GM23338 (cell line): ENCODE measurements at regions not wholly inside any gene's neighbourhood (a gene's known extent, or its start where the extent isn't known, plus 50 kb on each side); places are given as distances from the start of the nearest gene placed in this dataset.
A peak's percentile ranks its signal among the peaks of the same experiment; 100 is the strongest.

Source experiments
- ATAC-seq: fragments of 200-7000 bp; cut with Tn5 transposase; 3 replicates; pipeline ENCODE4 v1.9.1; 2020
- DNase-seq: peaks from one replicate; pipeline ENCODE4 v3.0.0-alpha.2; 2015; ENCODE audit warnings: low spot score
- H2AFZ ChIP-seq: fragments of 200-600 bp; sonication (generic); 2 replicates; pipeline ENCODE4 v1.8.0; 2016; ENCODE audit warnings: antibody characterized with exemption, mild to moderate bottlenecking, moderate library complexity
- H3F3A ChIP-seq: fragments of 200-600 bp; sonication (generic); replicated peaks from 2 replicates; pipeline ENCODE4 v1.8.0; 2017; ENCODE audit warnings: antibody characterized with exemption, mixed run types, low read depth
- H3K27ac ChIP-seq: fragments of 200-600 bp; sonication (generic); 2 replicates; pipeline ENCODE4 v1.6.1; 2016; ENCODE audit warnings: low read depth
- H3K27me3 ChIP-seq: fragments of 200-600 bp; sonication (generic); 2 replicates; pipeline ENCODE4 v1.8.0; 2016; ENCODE audit warnings: mild to moderate bottlenecking, mixed run types, moderate library complexity; ENCODE audit not compliant: insufficient read depth
- H3K36me3 ChIP-seq: fragments of 200-600 bp; sonication (generic); 2 replicates; pipeline ENCODE4 v1.8.0; 2016; ENCODE audit warnings: mild to moderate bottlenecking; ENCODE audit not compliant: insufficient read depth
- H3K4me1 ChIP-seq: fragments of 200-600 bp; sonication (generic); 2 replicates; pipeline ENCODE4 v1.8.0; 2016; ENCODE audit warnings: mild to moderate bottlenecking, moderate library complexity; ENCODE audit not compliant: insufficient read depth
- H3K4me2 ChIP-seq: fragments of 200-600 bp; sonication (generic); 2 replicates; pipeline ENCODE4 v1.7.1; 2017; ENCODE audit warnings: mixed run types
- H3K4me3 ChIP-seq: fragments of 200-600 bp; sonication (generic); 2 replicates; pipeline ENCODE4 v1.6.1; 2016; ENCODE audit warnings: mixed run types
- H3K79me2 ChIP-seq: fragments of 200-600 bp; sonication (generic); replicated peaks from 2 replicates; pipeline ENCODE4 v1.8.0; 2017; ENCODE audit warnings: mild to moderate bottlenecking; ENCODE audit not compliant: insufficient read depth
- H3K9me2 ChIP-seq: fragments of 200-600 bp; sonication (generic); 2 replicates; pipeline ENCODE4 v1.8.0; 2017; ENCODE audit not compliant: insufficient read depth
- H4K20me1 ChIP-seq: fragments of 200-600 bp; sonication (generic); replicated peaks from 2 replicates; pipeline ENCODE4 v1.8.0; 2017; ENCODE audit warnings: mild to moderate bottlenecking; ENCODE audit not compliant: insufficient read depth
- H3K27ac Mint-ChIP-seq: 2 replicates; pipeline ENCODE4 v1.8.0; 2020; ENCODE audit warnings: inconsistent platforms, mild to moderate bottlenecking, moderate library complexity, mixed read lengths
- H3K27me3 Mint-ChIP-seq: 3 replicates; pipeline ENCODE4 v1.8.0; 2022; ENCODE audit warnings: low read depth, mild to moderate bottlenecking, moderate library complexity, mixed read lengths, inconsistent platforms; ENCODE audit not compliant: insufficient read depth, poor library complexity
- H3K36me3 Mint-ChIP-seq: 3 replicates; pipeline ENCODE4 v1.8.0; 2021; ENCODE audit warnings: low read depth, mild to moderate bottlenecking, inconsistent platforms, moderate library complexity, mixed read lengths
- H3K4me1 Mint-ChIP-seq: 3 replicates; pipeline ENCODE4 v1.8.0; 2020; ENCODE audit warnings: mild to moderate bottlenecking, inconsistent platforms, mixed read lengths
- H3K4me3 Mint-ChIP-seq: 3 replicates; pipeline ENCODE4 v1.8.0; 2021; ENCODE audit warnings: moderate library complexity, mild to moderate bottlenecking, inconsistent platforms, mixed read lengths
- H3K9me3 Mint-ChIP-seq: 3 replicates; pipeline ENCODE4 v1.8.0; 2020; ENCODE audit warnings: moderate library complexity, mild to moderate bottlenecking, inconsistent platforms, mixed read lengths
- EZH2 ChIP-seq: fragments of 200-600 bp; sonication (generic); IDR thresholded peaks from one replicate; pipeline ENCODE4 v1.8.0; 2017; ENCODE audit warnings: antibody characterized with exemption, mild to moderate bottlenecking, low read depth; ENCODE audit not compliant: unreplicated experiment
- JUNB ChIP-seq: IDR thresholded peaks from one replicate; pipeline ENCODE4 v1.6.1; 2016; ENCODE audit warnings: antibody characterized with exemption; ENCODE audit not compliant: unreplicated experiment
- ZNF114 ChIP-seq: fragments of 250-450 bp; sonication (Bioruptor Pico); IDR thresholded peaks from 2 replicates; pipeline ENCODE4 v1.5.0; 2020; ENCODE audit warnings: mild to moderate bottlenecking, moderate library complexity
- ZNF331 ChIP-seq: fragments of 250-450 bp; sonication (Bioruptor Pico); IDR thresholded peaks from 2 replicates; pipeline ENCODE4 v1.5.0; 2020; ENCODE audit warnings: low read depth, mild to moderate bottlenecking, moderate library complexity
- TF ChIP-seq, protein P1 (sequence below): fragments of 250-450 bp; sonication (Bioruptor Pico); IDR thresholded peaks from 2 replicates; pipeline ENCODE4 v1.5.0; 2020; ENCODE audit warnings: mild to moderate bottlenecking, moderate library complexity
- TF ChIP-seq, protein P2 (sequence below): IDR thresholded peaks from one replicate; pipeline ENCODE4 v1.6.1; 2018; ENCODE audit warnings: antibody characterized with exemption; ENCODE audit not compliant: unreplicated experiment

DNA sequence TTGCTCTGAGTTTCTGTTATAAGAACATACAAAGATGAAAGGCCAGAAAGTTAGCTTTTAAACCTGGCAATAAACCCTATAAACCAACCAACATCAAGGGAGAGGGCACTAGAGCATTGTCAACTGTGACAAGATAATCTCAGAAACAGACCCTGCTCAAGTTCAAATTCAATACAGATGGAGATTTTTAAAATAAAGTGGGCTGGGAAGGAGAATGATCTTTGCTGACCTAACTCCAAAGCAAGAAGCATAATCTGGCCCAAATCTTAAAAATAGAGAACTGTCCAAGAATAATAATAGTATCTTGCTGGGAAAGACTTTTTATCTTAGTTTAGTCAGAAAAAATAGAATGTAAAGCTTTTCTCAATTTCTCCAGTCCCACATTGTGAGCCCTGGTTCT, 485.5 kb downstream of the DISC1 start (continued):
- TF ChIP-seq, protein P1, sequence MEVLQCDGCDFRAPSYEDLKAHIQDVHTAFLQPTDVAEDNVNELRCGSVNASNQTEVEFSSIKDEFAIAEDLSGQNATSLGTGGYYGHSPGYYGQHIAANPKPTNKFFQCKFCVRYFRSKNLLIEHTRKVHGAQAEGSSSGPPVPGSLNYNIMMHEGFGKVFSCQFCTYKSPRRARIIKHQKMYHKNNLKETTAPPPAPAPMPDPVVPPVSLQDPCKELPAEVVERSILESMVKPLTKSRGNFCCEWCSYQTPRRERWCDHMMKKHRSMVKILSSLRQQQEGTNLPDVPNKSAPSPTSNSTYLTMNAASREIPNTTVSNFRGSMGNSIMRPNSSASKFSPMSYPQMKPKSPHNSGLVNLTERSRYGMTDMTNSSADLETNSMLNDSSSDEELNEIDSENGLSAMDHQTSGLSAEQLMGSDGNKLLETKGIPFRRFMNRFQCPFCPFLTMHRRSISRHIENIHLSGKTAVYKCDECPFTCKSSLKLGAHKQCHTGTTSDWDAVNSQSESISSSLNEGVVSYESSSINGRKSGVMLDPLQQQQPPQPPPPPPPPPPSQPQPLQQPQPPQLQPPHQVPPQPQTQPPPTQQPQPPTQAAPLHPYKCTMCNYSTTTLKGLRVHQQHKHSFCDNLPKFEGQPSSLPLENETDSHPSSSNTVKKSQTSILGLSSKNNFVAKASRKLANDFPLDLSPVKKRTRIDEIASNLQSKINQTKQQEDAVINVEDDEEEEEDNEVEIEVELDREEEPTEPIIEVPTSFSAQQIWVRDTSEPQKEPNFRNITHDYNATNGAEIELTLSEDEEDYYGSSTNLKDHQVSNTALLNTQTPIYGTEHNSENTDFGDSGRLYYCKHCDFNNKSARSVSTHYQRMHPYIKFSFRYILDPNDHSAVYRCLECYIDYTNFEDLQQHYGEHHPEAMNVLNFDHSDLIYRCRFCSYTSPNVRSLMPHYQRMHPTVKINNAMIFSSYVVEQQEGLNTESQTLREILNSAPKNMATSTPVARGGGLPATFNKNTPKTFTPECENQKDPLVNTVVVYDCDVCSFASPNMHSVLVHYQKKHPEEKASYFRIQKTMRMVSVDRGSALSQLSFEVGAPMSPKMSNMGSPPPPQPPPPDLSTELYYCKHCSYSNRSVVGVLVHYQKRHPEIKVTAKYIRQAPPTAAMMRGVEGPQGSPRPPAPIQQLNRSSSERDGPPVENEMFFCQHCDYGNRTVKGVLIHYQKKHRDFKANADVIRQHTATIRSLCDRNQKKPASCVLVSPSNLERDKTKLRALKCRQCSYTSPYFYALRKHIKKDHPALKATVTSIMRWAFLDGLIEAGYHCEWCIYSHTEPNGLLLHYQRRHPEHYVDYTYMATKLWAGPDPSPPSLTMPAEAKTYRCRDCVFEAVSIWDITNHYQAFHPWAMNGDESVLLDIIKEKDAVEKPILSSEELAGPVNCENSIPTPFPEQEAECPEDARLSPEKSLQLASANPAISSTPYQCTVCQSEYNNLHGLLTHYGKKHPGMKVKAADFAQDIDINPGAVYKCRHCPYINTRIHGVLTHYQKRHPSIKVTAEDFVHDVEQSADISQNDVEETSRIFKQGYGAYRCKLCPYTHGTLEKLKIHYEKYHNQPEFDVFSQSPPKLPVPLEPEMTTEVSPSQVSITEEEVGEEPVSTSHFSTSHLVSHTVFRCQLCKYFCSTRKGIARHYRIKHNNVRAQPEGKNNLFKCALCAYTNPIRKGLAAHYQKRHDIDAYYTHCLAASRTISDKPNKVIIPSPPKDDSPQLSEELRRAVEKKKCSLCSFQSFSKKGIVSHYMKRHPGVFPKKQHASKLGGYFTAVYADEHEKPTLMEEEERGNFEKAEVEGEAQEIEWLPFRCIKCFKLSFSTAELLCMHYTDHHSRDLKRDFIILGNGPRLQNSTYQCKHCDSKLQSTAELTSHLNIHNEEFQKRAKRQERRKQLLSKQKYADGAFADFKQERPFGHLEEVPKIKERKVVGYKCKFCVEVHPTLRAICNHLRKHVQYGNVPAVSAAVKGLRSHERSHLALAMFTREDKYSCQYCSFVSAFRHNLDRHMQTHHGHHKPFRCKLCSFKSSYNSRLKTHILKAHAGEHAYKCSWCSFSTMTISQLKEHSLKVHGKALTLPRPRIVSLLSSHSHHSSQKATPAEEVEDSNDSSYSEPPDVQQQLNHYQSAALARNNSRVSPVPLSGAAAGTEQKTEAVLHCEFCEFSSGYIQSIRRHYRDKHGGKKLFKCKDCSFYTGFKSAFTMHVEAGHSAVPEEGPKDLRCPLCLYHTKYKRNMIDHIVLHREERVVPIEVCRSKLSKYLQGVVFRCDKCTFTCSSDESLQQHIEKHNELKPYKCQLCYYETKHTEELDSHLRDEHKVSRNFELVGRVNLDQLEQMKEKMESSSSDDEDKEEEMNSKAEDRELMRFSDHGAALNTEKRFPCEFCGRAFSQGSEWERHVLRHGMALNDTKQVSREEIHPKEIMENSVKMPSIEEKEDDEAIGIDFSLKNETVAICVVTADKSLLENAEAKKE (CRISPR knock-in tag), result no peak

- H3K27me3 ChIP-seq, result no peaks in the 10 kb centered on the region
- no peaks in the 10 kb centered on the region for H3K36me3 ChIP-seq
- H3K4me2 ChIP-seq, result peak overlapping the region; percentile 77
- peak overlapping the region; percentile 50 for H3K27ac ChIP-seq
- H3F3A ChIP-seq, result 0 out of 2 replicates have a peak, but pooled peaks cover 6% of the 10 kb centered on the region
- H3K4me3 Mint-ChIP-seq, result no peak overlapping the region
- DNase-seq (no peak), ATAC-seq (no peak)
- H3K9me2 ChIP-seq, result peaks cover 5% of the 10 kb centered on the region; the same call in 1 of the 2 replicates
- H3K4me1 Mint-ChIP-seq, result peaks cover 52% of the 10 kb centered on the region
- no peaks in the 10 kb centered on the region for H4K20me1 ChIP-seq
- peaks cover 40% of the 10 kb centered on the region for H3K4me1 ChIP-seq
- no peaks in the 10 kb centered on the region for H3K36me3 Mint-ChIP-seq
- H2AFZ ChIP-seq, result no peak overlapping the region
- H3K4me3 ChIP-seq, result no peak overlapping the region
- no peaks in the 10 kb centered on the region for H3K27me3 Mint-ChIP-seq
- no peaks in the 10 kb centered on the region for H3K9me3 Mint-ChIP-seq
- no peak overlapping the region; the same call in 1 of the 2 replicates for H3K27ac Mint-ChIP-seq
- peaks cover 15% of the 10 kb centered on the region for H3K79me2 ChIP-seq
- no peak for TF ChIP-seq JUNB
- TF ChIP-seq, protein P1 (CRISPR knock-in tag), result no peak
- TF ChIP-seq EZH2, result no peak
- no peak for TF ChIP-seq ZNF114 (CRISPR knock-in tag)
- TF ChIP-seq ZNF331 (CRISPR knock-in tag), result no peak
- TF ChIP-seq, protein P2, sequence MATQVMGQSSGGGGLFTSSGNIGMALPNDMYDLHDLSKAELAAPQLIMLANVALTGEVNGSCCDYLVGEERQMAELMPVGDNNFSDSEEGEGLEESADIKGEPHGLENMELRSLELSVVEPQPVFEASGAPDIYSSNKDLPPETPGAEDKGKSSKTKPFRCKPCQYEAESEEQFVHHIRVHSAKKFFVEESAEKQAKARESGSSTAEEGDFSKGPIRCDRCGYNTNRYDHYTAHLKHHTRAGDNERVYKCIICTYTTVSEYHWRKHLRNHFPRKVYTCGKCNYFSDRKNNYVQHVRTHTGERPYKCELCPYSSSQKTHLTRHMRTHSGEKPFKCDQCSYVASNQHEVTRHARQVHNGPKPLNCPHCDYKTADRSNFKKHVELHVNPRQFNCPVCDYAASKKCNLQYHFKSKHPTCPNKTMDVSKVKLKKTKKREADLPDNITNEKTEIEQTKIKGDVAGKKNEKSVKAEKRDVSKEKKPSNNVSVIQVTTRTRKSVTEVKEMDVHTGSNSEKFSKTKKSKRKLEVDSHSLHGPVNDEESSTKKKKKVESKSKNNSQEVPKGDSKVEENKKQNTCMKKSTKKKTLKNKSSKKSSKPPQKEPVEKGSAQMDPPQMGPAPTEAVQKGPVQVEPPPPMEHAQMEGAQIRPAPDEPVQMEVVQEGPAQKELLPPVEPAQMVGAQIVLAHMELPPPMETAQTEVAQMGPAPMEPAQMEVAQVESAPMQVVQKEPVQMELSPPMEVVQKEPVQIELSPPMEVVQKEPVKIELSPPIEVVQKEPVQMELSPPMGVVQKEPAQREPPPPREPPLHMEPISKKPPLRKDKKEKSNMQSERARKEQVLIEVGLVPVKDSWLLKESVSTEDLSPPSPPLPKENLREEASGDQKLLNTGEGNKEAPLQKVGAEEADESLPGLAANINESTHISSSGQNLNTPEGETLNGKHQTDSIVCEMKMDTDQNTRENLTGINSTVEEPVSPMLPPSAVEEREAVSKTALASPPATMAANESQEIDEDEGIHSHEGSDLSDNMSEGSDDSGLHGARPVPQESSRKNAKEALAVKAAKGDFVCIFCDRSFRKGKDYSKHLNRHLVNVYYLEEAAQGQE, result no peak
Observed at GRCh38 chr1:232111611-232112010, 485.0 kb downstream of the DISC1 start.
